WERI-Rb-1 (cell line): ENCODE measurements at regions not wholly inside any gene's neighbourhood (a gene's known extent, or its start where the extent isn't known, plus 50 kb on each side); places are given as distances from the start of the nearest gene placed in this dataset.

Experiments
- DNase-seq: peaks from one replicate; pipeline ENCODE4 v3.0.0-alpha.2; 2020
- H3K27ac ChIP-seq: fragments of 250-450 bp; sonication (Bioruptor Pico); 2 replicates; pipeline ENCODE4 v1.5.1; 2020; ENCODE audit warnings: mild to moderate bottlenecking, moderate library complexity
- H3K27me3 ChIP-seq: fragments of 250-450 bp; sonication (Bioruptor Pico); 2 replicates; pipeline ENCODE4 v1.5.1; 2021; ENCODE audit warnings: mild to moderate bottlenecking, low read depth, moderate library complexity; ENCODE audit not compliant: insufficient read depth, severe bottlenecking
- H3K36me3 ChIP-seq: fragments of 250-450 bp; sonication (Bioruptor Pico); 2 replicates; pipeline ENCODE4 v1.5.1; 2020; ENCODE audit warnings: mild to moderate bottlenecking, moderate library complexity
- H3K4me3 ChIP-seq: 2 replicates; pipeline ENCODE4 v1.5.1; 2011; ENCODE audit warnings: low read depth, mild to moderate bottlenecking, control low read depth, low read length
- H3K9me3 ChIP-seq: fragments of 250-450 bp; sonication (Bioruptor Pico); 2 replicates; pipeline ENCODE4 v1.5.1; 2021; ENCODE audit warnings: mild to moderate bottlenecking, moderate library complexity; ENCODE audit not compliant: severe bottlenecking
- TF ChIP-seq, protein P1 (sequence below): IDR thresholded peaks from 2 replicates; pipeline ENCODE4 v1.5.1; 2011; ENCODE audit warnings: low read depth, mild to moderate bottlenecking, control low read depth, inconsistent platforms, low read length

DNA sequence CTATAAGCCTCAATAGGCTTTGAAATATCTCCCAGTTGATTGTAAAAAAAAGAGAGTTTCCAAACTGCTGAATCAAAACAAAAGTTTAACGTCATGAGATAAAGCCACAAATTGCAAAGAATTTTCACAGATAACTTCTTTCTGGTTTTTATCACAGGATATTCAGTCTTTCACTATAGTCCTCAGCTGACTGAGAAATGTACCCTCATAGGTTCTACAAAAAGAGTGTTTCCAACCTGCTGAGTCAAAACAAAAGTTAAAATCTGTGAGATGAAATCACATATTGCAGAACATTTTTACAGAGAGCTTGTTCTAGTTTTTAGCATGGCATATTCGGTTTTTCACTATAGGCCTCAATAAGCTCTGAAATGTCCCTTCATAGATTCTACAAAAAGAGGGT, 559.2 kb downstream of the KCNJ18 start:
- no peak overlapping the region for H3K4me3 ChIP-seq
- TF ChIP-seq, protein P1, sequence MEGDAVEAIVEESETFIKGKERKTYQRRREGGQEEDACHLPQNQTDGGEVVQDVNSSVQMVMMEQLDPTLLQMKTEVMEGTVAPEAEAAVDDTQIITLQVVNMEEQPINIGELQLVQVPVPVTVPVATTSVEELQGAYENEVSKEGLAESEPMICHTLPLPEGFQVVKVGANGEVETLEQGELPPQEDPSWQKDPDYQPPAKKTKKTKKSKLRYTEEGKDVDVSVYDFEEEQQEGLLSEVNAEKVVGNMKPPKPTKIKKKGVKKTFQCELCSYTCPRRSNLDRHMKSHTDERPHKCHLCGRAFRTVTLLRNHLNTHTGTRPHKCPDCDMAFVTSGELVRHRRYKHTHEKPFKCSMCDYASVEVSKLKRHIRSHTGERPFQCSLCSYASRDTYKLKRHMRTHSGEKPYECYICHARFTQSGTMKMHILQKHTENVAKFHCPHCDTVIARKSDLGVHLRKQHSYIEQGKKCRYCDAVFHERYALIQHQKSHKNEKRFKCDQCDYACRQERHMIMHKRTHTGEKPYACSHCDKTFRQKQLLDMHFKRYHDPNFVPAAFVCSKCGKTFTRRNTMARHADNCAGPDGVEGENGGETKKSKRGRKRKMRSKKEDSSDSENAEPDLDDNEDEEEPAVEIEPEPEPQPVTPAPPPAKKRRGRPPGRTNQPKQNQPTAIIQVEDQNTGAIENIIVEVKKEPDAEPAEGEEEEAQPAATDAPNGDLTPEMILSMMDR, result no peak
- H3K9me3 ChIP-seq, result no peaks in the 10 kb centered on the region

DNA sequence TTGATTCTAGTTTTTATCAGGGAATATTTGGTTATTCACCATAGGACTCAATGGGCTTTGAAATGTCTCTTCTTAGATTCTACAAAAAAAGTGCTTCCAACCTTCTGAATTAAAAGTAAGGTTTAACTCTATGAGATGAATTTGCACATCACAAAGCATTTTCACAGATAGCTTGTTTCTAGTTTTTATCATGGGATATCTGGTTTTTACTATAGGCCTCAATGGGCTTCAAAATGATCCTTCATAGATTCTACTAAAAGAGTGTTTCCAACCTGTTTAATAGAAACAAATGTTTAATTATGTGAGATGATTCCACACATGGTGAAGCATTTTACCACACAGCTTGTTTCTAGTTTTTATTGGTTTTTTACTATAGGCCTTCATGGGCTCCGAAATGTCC, 560.7 kb downstream of the KCNJ18 start:
- TF ChIP-seq, protein P1, result no peak
- Histone ChIP-seq H3K27me3 (peaks cover 4% of the 10 kb centered on the region), H3K27ac (no peak overlapping the region), H3K9me3 (no peaks in the 10 kb centered on the region), H3K36me3 (no peaks in the 10 kb centered on the region), H3K4me3 (no peak overlapping the region)
- DNase-seq, result no peak

More for the DNA sequence above, 559.2 kb downstream of the KCNJ18 start:
- DNase-seq, result no peak
- no peaks in the 10 kb centered on the region for H3K27me3 ChIP-seq
- H3K36me3 ChIP-seq, result no peaks in the 10 kb centered on the region
- no peak overlapping the region for H3K27ac ChIP-seq

DNA sequence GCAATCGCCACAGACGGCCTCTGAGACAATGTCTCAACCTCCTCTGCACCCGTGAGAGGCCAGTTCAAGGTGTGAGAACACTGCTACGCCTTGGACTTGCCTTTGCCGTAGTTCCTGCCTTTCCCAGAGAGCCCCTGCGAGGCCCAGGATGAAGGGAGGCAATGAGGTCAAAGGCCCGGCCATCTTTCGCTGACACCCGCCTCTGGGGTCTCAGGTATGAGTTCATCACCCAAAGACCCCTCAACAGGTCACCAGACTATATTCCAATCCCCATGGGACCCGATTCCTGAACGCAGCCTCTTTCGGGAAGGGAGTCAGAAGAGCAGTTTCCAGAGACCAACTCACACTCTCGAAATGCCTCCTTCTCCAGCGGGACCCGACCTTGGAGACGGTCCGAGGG, 573.5 kb downstream of the KCNJ18 start:
- no peak overlapping the region for H3K27ac ChIP-seq
- H3K27me3 ChIP-seq, result peaks cover 53% of the 10 kb centered on the region
- no peaks in the 10 kb centered on the region for H3K9me3 ChIP-seq
- H3K4me3 ChIP-seq, result no peak overlapping the region
- H3K36me3 ChIP-seq, result no peaks in the 10 kb centered on the region
- TF ChIP-seq, protein P1, result no peak
- DNase-seq, result no peak

DNA sequence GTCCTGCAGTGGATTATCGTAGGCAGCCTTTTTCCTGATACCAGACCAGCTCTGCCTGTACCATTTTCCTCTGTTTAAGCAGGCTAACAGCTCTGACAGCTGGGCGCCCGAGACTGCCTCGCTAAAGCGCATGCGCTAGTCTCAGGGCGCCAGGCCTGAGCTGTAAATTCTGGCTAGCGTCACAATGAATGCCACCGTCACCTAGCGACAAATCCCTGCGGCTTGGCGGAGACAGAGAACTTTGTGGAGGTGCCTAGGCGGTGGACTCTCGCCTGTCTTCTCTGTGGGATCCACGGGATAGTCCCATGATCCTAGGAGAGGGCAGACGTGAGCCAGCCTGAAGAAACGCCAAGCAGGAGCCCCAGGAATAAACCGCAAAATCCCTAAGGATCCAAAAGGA, 573.9 kb downstream of the KCNJ18 start:
- H3K9me3 ChIP-seq, result no peaks in the 10 kb centered on the region
- no peak overlapping the region for H3K4me3 ChIP-seq
- no peak overlapping the region for H3K27ac ChIP-seq
- TF ChIP-seq, protein P1, result no peak
- H3K36me3 ChIP-seq, result no peaks in the 10 kb centered on the region
- H3K27me3 ChIP-seq, result peaks cover 51% of the 10 kb centered on the region
- peak; percentile 58 for DNase-seq

DNA sequence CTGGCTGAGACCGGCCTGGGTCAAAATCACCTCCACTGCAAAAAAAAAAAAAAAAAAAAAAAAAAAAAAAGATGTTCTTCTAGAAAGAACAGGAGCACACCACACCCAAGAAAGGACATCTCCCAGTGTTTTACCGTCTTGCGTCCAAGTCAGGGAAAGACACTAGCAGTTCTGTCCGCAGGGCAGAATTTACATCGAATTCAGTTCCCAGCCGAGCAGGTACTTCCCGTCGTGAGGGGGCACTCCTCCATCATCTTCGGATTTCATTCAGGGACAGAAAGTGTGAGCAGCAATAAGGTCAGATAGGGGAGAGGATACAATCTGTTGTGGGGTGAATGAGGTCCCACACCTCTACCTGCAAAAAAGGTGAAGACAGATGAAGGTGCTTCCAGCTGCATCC, 574.7 kb downstream of the KCNJ18 start:
- H3K27ac ChIP-seq, result no peak overlapping the region
- H3K4me3 ChIP-seq, result no peak overlapping the region
- no peak for DNase-seq
- no peaks in the 10 kb centered on the region for H3K9me3 ChIP-seq
- TF ChIP-seq, protein P1, result no peak
- H3K36me3 ChIP-seq, result no peaks in the 10 kb centered on the region
- H3K27me3 ChIP-seq, result peaks cover 51% of the 10 kb centered on the region

DNA sequence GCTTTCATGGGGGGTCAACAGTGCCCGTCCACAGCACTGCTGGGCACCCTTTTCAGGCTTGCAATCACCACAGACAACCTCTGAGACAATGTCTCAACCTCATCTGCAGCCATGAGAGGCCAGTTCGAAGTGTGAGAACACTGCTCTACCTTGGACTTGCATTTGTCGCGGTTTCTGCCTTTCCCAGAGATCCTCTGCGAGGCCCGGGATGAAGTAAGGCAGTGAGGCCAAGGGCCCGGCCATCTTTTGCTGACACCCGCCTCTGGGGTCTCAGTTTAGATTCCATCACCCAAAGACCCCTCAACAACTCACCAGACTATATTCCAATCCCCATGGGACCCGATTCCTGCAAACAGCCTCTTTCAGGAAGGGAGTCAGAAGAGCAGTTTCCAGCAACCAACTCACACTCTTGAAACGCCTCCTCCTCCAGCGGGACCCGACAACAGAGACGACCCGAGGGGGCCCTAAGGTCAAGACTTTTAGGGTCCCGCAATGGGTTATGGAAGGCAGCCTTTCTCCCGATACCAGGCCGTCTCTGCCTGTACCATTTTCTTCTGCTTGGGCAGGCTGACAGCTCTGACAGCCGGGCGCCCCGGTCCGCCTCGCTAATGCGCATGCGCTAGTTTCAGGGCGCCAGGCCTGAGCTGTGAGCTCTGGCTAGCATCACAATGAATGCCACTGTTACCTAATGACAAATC, 576.0 kb downstream of the KCNJ18 start:
- TF ChIP-seq, protein P1, result no peak
- H3K9me3 ChIP-seq, result no peaks in the 10 kb centered on the region
- H3K36me3 ChIP-seq, result no peaks in the 10 kb centered on the region
- peaks cover 51% of the 10 kb centered on the region for H3K27me3 ChIP-seq
- no peak overlapping the region for H3K4me3 ChIP-seq
- no peak for DNase-seq
- no peak overlapping the region for H3K27ac ChIP-seq
